ENCODE measurements at regions not wholly inside any gene's neighbourhood (a gene's known extent, or its start where the extent isn't known, plus 50 kb on each side); places are given as distances from the start of the nearest gene placed in this dataset.
"Not testable (repeated sequence)": the region's sequence is repeated elsewhere in the genome, so short reads cannot be mapped to it uniquely, and the experiment has no call there.

GRCh38 chr1:94769551-94769950 is 50.6 kb upstream of the SLC44A3 start:
- no peak for DNase-seq (ENCODE audit: extremely low read depth in 1 of 2, low read depth in 1 of 2)

GRCh38 chr1:94768036-94768435 is 52.1 kb upstream of the SLC44A3 start:
- DNase-seq (ENCODE audit: extremely low read depth in 1 of 2, low read depth in 1 of 2) = no peak

- no peak for DNase-seq (ENCODE audit: extremely low read depth in 1 of 2, low read depth in 1 of 2)
These were observed 54.2 kb upstream of the SLC44A3 start for GRCh38 chr1:94765958-94766357.

- DNase-seq (ENCODE audit: extremely low read depth in 1 of 2, low read depth in 1 of 2) = no peak
These were observed 61.0 kb upstream of the SLC44A3 start for GRCh38 chr1:94759188-94759587.

GRCh38 chr1:94757931-94758330 is 62.2 kb upstream of the SLC44A3 start:
- DNase-seq (ENCODE audit: extremely low read depth in 1 of 2, low read depth in 1 of 2) = no peak

- no peak for DNase-seq (ENCODE audit: extremely low read depth in 1 of 2, low read depth in 1 of 2)
These were observed 64.5 kb upstream of the SLC44A3 start for GRCh38 chr1:94755675-94756074.

GRCh38 chr1:94755016-94755415 is 65.1 kb upstream of the SLC44A3 start:
- DNase-seq (ENCODE audit: extremely low read depth in 1 of 2, low read depth in 1 of 2) = not testable (repeated sequence)

- DNase-seq (ENCODE audit: extremely low read depth in 1 of 2, low read depth in 1 of 2) = no peak
These were observed 65.6 kb upstream of the SLC44A3 start for GRCh38 chr1:94754570-94754969.

GRCh38 chr1:94754095-94754494 is 66.1 kb upstream of the SLC44A3 start:
- no peak for DNase-seq (ENCODE audit: extremely low read depth in 1 of 2, low read depth in 1 of 2)

- DNase-seq (ENCODE audit: extremely low read depth in 1 of 2, low read depth in 1 of 2) = no peak
These were observed 66.8 kb upstream of the SLC44A3 start for GRCh38 chr1:94753171-94753972.

- not testable (repeated sequence) for DNase-seq (ENCODE audit: extremely low read depth in 1 of 2, low read depth in 1 of 2)
These were observed 68.7 kb upstream of the SLC44A3 start for GRCh38 chr1:94751483-94751882.

- DNase-seq (ENCODE audit: extremely low read depth in 1 of 2, low read depth in 1 of 2) = no peak
These were observed 73.3 kb upstream of the SLC44A3 start for GRCh38 chr1:94746635-94747525.

GRCh38 chr1:94745742-94746141 is 74.4 kb upstream of the SLC44A3 start:
- no peak for DNase-seq (ENCODE audit: extremely low read depth in 1 of 2, low read depth in 1 of 2)

- DNase-seq (ENCODE audit: extremely low read depth in 1 of 2, low read depth in 1 of 2) = no peak
These were observed 76.3 kb upstream of the SLC44A3 start for GRCh38 chr1:94743862-94744261.

- DNase-seq (ENCODE audit: extremely low read depth in 1 of 2, low read depth in 1 of 2) = no peak
These were observed 78.2 kb upstream of the SLC44A3 start for GRCh38 chr1:94741996-94742395.

GRCh38 chr1:94741510-94741909 is 78.6 kb upstream of the SLC44A3 start:
- no peak for DNase-seq (ENCODE audit: extremely low read depth in 1 of 2, low read depth in 1 of 2)

GRCh38 chr1:94739521-94740061 is 80.6 kb upstream of the SLC44A3 start:
- no peak for DNase-seq (ENCODE audit: extremely low read depth in 1 of 2, low read depth in 1 of 2)

GRCh38 chr1:94738371-94738770 is 81.8 kb upstream of the SLC44A3 start:
- DNase-seq (ENCODE audit: extremely low read depth in 1 of 2, low read depth in 1 of 2) = no peak

- DNase-seq (ENCODE audit: extremely low read depth in 1 of 2, low read depth in 1 of 2) = no peak
These were observed 82.8 kb upstream of the SLC44A3 start for GRCh38 chr1:94737124-94737998.

GRCh38 chr1:94736549-94736948 is 83.6 kb upstream of the SLC44A3 start:
- no peak for DNase-seq (ENCODE audit: extremely low read depth in 1 of 2, low read depth in 1 of 2)

- no peak for DNase-seq (ENCODE audit: extremely low read depth in 1 of 2, low read depth in 1 of 2)
These were observed 84.1 kb upstream of the SLC44A3 start for GRCh38 chr1:94736073-94736472.
